ENCODE measurements at regions not wholly inside any gene's neighbourhood (a gene's known extent, or its start where the extent isn't known, plus 50 kb on each side); places are given as distances from the start of the nearest gene placed in this dataset.

DNA sequence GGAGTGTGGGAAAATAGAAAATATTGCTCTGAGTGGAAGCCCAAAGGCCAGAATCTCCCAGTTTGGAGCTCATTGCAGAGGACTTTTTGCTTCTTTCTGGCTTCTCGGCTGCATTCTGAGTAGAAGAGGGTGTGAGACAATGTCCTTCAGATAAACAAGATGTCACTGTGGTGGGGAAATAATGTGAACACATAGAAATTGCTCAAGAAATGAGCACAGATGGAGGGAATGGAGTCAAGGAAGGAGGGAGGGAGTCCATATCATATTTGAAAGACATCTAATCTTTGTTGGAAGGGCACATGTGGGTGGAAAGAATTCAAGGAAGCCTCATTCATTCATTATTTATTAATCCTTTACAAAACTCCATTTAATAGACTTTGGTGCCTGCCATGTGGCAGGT, 145.3 kb downstream of the FAM43A start:
- TF ChIP-seq, protein P1, sequence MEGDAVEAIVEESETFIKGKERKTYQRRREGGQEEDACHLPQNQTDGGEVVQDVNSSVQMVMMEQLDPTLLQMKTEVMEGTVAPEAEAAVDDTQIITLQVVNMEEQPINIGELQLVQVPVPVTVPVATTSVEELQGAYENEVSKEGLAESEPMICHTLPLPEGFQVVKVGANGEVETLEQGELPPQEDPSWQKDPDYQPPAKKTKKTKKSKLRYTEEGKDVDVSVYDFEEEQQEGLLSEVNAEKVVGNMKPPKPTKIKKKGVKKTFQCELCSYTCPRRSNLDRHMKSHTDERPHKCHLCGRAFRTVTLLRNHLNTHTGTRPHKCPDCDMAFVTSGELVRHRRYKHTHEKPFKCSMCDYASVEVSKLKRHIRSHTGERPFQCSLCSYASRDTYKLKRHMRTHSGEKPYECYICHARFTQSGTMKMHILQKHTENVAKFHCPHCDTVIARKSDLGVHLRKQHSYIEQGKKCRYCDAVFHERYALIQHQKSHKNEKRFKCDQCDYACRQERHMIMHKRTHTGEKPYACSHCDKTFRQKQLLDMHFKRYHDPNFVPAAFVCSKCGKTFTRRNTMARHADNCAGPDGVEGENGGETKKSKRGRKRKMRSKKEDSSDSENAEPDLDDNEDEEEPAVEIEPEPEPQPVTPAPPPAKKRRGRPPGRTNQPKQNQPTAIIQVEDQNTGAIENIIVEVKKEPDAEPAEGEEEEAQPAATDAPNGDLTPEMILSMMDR (IDR thresholded peaks at IDR 0.05; ENCODE audit: low read length), result no peak
- TF ChIP-seq EZH2 (optimal IDR thresholded peaks at IDR 0.05; ENCODE audit: low read depth, low read length), result no peak

Measured in MM.1S (cell line).